Globus pallidus (tissue), 1 donor: ENCODE measurements at regions not wholly inside any gene's neighbourhood (a gene's known extent, or its start where the extent isn't known, plus 50 kb on each side); places are given as distances from the start of the nearest gene placed in this dataset.
"Not testable (repeated sequence)": the region's sequence is repeated elsewhere in the genome, so short reads cannot be mapped to it uniquely, and the experiment has no call there.

Experiments used
- DNase-seq: peaks from one replicate; pipeline ENCODE4 v3.0.0-alpha.2; 2015; ENCODE audit warnings: low spot score

DNA sequence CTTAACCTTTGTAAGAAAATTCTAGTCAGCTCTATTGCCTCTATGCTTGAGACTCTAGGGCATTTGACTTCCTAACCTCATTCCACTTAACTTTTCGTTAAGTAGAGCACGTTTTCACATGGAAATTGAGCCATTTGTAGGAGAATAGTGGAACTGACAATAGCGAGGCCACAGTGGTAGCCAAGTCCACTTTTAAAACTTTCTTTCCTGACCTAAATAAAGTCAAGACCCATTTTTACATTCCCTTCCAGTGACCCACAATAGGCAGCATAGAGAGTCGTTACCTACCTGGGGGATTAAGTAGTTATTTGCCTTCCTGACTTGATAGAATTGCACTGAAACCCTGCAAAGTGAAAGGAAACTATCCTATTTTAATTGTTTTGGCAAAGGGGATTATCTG is 386.0 kb upstream of the NECTIN3 start:
- no peak for DNase-seq

DNA sequence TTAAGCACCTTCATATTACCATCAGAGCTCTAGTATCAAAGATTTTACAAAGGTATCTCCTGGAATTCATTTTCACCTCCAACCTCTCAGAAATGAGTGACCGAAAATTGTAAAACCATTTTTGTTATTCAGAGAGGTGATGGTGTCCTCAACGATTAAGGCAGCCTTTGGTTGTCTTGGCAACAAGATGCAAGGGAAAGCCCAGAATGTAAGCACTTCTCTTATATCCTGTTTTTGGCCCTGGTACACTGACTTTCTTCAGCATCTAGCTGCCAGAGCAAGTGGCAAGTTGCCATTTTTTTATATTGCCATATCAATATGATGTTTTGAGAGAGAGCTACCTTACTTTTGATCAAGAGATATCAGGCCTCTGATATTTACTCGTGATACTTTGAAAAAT is 384.9 kb upstream of the NECTIN3 start:
- no peak for DNase-seq

DNA sequence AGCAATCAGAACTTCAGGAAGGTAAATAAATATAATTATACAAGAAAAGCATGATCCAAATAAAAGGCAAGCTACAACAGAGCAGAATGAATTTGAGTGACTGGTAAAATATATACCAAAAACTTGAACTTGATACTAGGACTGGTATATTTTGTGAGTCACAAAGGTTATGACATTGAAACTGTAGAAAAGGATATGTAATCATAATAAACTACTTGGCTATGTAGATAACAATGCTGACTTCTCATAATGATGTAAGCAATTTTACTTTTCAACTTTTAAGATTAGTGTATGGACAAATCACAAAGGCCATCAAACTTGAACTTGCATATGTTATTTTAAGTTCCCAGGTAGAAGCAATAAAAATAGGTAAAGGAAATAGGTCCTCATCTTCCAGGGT is 384.5 kb upstream of the NECTIN3 start:
- no peak for DNase-seq

DNA sequence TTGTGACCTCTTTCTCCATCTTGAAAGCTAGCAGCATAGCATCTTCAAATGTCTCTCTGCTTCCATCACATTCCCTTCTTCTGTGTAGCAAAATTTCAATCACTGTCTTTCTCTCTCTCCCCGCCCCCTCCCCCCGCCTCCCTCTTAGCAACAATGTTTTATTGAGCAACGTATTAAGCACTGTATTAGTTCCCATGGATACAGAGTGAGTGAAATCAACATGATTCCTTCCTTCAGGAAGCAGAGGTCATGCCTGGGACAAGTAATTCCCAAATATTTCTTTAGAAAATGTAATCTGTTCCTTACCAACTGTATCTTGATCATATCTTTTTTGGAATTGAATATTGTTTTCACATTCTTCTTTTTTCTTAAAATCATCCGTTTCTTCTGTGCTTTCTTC is 373.7 kb upstream of the NECTIN3 start:
- no peak for DNase-seq

DNA sequence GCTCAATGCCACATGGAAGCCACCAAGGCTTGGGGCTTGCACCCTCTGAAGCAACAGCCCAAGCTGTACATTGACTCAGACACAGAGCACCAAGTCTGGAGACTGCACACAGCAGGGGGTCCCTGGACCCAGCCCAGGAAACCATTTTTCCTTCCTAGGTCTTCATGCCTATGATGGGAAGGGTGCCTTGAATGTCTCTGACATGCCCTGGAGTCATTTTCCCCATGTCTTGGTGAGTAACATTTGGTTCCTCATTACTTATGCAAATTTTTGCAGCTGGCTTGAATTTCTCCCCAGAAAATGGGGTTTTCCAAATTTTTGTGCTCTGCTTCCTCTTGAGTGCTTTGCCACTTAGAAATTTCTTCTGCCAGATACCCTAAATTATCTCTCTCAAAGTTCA is 367.3 kb upstream of the NECTIN3 start:
- DNase-seq = not testable (repeated sequence)

DNA sequence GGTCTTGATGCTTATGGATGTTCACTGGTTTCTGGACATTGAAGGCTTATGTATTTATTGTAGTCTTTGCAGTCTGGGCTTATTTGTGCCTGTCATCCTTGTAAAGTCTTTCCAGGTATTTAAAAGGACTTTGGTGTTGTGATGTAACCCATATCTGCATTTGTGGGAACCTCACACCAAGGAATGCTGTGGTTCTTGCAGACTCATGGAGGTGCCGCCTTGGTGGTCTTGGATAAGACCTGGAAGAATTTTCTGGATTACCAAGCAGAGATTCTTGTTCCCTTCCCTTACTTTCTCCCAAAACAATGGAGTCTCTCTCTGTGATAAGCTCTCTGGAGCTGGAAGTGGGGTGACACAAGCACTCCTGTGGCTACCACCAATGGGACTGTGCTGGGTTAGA is 363.5 kb upstream of the NECTIN3 start:
- DNase-seq = no peak

DNA sequence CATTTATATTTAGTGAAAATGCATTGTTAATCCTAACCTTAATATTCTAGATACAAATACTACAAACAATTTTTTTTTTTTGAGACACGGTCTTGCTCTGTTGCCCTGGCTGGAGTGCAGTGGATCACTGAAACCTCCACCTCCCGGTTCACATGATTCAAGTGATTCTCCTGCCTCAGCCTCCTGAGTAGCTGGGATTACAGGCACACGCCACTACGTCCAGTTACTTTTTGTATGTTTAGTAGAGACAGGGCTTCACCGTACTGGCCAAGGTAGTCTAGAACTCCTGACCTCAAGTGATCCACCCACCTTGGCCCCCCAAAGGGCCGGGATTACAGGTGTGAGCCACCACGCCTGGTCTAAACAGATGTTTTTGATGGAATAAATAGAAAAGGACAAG is 361.5 kb upstream of the NECTIN3 start:
- no peak for DNase-seq

DNA sequence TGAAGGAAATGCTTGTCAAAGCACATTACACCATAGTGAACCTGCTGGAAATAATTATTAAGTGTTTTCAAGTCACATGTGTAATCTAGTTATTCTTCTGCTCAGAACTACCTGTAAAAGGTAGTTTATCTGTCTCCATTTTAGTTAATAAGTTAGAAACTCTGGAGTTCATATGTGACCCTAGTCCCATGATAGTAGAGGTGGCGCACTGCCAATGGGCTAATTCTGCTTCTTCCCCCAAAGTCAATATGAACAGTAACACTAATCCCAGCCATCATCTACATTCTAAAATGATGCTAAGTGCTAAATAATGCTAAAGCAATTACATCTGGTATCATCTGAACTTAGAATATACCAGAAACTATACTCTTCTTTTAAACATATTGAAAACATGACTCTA is 361.0 kb upstream of the NECTIN3 start:
- no peak for DNase-seq

DNA sequence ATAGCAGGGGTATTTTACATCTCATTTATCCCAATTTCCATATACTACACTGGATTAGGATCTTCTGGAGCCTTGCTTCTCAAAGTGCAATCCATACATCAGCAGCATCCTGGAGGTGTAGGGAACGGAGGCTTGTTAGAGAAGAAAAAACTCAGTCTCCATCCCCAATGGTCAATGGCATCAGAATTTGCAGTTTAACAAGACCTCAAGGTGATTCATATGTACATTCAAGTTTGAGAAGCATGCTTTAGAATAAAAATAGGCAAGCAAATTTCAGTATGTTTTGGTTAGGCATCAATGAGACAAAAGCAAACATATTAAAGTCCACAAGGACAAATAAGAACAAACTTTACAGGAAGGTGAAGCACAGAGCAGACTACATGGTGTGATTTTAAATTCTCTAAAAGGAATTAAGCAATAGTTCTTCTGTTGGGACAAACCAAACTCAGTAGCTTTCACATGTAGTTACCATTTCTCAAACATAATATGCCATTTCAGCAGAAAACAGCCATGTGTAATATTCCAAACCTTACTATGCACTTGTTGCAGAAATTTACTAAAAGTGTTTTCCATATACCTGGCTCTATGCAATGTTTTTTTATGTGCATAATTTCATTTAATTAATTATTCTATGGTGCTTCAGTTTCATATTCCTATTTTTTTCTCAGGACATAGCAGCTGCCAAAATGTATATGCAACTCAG is 360.3 kb upstream of the NECTIN3 start:
- no peak for DNase-seq

DNA sequence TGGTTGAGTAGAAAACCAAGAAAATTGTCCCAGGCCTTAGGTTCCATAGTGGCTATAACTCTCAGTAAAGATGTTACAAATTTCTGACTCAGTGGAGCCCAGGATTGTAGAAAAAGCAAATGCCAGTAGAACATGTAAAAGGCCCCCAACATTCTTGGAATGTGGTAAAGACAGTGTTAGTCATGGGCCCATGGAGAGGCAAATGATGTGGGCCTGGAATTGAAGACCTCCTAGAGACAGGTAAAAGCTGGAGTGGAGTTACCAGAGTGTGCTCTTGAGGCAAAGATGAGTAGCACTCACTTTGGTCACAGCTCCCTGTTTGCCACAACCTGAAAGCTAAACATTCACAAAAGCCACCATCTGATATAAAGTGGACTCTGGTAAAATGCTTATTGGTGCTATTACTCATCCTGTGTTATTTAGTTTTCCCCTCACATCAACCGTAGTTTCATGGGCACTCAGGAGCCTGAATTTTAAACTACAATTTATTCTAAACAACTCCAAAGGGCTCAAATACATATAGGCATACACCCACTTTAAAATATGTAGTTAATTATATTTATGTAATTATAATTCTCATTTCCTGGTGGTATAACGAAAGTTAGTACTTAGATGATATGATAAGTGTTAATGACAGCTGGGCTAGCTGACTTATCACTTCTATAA is 359.6 kb upstream of the NECTIN3 start:
- no peak for DNase-seq

DNA sequence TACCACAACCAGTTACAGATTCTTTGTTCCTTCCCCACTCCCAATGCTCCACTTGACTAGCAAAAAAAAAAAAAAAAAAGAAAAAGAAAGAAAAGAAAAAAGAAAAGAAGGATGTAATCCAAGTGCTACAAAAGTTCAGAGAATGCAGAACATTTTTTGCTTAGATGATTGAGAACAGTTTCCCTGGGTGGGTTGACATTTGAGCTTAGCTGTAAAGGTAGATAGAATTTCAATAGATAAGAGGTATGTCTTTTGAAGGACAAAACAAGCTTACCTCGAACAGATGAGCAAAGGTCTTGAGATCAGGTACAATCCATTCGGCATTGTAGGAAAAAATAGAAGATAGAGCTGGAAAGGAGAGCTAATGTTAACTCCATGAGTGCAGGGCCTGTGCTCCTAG is 344.6 kb upstream of the NECTIN3 start:
- no peak for DNase-seq

DNA sequence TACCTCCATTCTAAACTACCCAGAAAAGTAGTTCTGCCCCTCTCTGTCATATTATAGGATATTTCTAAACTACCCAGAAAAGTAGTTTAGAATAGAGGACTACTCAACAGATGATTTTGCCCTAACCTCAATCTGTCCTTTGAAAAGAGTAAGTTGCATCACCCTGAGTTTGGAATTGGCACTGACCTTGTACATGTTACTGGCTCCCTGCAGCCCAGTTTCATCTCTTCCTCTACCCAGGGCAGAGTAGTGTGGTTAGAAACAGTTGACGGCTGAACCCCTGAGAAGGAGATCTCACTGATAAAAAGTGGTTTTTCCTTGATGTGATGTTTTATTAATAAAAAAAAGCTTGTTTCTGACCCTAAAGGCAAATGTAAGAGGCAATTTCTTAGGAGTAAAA is 340.5 kb upstream of the NECTIN3 start:
- DNase-seq = no peak

DNA sequence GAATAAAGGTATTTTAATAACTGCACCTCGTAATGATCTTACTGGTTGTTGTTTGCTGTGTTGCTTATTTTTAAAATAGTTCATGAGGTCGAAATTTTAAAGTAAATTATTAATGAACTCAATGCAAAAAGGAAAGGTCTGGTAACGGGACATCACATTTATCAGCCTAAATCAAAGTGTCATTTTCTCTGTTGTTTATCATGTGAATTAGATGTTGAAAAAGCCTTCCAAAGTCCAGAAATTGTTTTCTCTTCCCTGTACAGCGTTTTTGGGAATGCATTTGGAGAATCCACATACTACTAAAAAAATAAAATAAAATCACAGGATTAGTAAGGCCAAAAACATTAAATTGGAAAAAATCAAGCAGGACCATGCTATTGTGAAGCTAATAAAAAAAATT is 339.2 kb upstream of the NECTIN3 start:
- no peak for DNase-seq

DNA sequence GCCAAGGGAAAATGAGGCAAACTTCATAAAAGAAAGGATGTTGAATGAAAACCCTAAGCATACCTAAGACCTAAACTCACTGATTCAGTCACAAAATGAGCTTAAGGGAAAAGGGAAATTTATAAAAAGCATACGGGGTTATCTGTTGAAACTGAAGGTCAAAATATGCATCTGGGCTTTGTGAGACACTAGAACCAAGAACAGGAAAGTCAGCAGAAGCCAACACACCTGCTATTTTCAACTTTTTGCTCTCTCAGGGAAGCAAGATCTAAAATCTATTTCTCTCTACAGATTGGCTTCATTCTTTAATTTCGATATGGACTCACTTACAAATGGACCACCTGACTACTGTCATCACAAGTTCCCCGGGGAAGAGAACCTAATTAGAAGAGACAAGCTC is 338.6 kb upstream of the NECTIN3 start:
- no peak for DNase-seq

DNA sequence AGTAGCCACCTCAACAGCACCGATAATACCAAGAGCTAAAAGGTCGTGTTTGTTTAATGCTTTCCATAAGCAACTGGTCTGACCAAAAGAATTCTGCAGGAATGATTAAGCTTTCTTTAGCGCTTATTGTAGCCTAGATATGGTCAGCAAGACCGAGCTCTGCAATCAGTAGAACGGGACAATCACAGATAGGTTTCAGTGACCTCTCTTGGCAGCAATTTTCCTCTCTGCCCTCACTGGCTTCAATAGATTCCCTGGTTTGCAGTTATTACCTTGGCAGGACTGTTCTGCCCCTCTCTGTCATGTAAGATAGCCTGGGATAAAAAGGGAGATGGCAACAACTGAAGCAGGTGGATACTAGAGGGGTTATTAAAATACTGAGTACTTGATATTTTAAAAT is 337.1 kb upstream of the NECTIN3 start:
- no peak for DNase-seq

DNA sequence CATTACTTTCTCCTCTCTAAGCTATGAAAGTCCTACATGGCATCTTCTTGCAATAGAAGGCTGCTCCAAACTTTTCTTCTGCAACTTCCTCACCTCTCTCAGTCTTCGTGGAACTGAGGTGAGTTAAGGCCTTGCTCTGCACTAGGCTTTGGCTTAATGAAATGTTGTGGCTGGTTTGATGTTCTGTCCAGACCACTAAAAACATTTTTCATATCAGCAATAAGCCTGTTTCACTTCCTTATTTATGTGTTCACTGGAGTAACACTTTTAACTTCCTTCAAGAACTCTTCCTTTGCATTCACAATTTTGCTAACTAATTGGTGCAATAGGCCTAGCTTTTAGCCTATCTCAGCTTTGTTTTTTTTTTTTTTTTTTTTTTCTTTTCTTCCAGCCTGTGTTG is 335.3 kb upstream of the NECTIN3 start:
- DNase-seq = no peak

DNA sequence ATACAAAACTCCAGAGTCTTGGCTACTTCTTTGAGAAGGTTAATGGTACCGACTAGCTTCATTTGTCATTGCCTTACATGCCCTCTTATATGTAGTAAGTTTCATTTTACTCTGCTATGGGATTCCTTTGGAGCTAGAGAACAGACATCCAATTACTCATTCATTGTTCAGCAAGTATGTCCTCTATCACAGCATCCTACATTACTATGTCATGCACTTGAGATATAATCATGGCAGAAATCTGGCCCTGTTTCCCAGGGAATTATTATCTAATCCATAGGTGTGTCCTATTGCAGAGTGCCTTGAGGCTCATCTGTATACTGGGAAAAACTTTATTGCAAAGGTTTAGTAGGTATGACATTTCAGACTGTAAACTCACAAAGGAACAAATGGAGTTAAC is 333.1 kb upstream of the NECTIN3 start:
- DNase-seq = no peak

DNA sequence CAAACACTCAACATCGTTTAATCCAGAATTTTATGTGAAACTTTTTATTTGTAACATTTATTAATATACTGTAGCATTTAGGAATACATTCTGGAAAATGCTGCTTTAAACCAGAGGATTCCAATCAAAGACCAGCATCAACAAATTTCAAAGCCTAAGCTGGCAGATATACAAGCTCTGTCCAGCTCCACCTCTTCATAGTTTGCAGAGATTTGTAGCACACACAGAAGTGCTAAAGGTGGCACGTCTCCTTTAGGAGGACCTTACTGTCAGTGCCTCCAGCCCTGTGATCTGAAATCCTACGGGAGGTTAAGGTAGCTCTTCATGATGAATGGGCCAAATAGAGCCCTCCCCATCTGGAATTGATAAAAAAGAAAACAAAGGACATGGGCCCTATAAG is 329.7 kb upstream of the NECTIN3 start:
- no peak for DNase-seq

DNA sequence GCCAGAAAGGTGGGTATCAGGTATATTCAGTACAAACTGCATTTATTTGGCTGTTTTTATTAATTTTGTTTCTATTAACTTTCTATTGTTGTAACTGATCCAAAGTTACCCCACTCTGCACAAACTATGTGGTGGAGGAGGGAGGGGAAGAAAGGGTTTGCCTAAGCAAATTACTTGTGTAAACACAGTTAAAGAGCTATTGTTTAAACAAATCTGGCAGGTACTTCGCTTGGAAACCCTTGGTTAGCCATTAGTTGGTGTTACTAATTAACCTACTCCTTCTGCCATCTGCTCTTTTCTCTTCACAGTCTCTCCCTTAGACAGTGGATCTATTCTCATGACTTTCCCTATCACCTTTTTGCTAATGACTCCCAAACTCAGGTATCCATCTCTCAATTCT is 328.4 kb upstream of the NECTIN3 start:
- DNase-seq = no peak

DNA sequence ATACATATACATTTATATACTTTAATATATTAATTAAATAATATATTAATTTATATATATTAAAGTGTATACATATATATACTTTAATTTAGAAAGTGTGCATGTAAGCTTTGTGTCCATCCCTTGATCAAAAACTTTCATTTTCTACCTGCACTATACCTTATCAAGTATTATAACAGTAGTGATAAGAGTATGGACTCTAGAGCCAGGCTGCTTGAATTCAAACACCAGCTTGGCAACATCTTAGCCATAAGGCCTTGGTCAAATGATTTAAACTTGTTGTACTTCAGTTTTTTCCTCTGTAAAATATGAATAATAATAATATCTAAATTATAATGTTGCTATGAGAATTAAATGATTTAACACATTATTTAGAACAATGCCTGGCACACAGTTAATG is 327.6 kb upstream of the NECTIN3 start:
- DNase-seq = no peak

DNA sequence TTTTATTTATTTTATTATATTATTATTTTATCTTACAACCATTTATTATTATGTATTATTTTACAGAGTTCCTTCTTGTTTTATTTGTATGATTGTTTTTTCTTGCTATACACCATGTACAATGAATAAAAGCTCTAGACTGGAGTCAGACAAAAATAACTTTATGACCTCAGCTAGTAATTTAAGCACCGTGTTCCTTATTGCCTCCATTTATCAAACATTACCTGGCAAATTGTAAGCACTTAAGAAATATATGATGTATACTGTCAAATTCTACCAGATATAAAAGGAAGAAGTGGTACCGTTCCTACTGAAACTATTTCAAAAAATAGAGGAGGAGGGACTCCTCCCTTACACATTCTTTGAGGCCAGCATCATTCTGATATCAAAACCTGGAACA is 326.9 kb upstream of the NECTIN3 start:
- DNase-seq = no peak

DNA sequence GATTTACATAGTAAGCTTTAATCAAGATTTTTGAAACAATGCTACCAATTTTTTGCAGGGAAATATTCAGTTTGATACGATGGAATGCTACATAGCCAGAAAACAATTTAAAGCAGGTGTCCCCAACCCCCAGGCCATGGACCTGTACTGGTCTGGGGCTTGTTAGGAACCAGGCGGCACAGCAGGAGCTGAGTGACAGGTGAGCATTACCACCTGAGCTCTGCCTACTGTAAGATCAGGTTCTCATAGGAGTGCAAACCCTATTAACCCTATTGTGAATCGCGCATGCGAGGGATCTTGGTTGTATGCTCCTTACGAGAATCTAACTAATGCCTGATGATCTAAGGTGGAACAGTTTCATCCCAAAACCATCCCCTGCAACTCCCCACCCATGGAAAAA is 322.6 kb upstream of the NECTIN3 start:
- DNase-seq = no peak

DNA sequence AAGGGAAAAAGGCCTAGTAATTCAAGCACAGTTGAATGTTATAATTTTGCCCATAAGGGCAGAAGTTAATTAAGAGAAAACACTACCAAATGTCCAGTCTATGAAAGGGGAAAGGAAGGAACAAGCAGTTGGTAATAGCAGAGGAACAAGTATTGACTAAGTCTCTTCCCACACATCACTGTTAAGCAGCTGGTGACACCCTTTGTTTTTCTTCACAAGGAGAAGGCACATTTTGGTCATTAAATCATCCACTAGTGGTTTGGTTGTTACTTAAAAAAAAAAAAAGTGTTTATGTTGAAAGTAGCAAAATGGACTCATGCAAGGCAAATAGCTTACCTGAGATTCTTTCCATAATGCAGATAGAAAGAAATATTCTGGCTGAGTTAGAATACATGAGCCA is 321.4 kb upstream of the NECTIN3 start:
- no peak for DNase-seq

DNA sequence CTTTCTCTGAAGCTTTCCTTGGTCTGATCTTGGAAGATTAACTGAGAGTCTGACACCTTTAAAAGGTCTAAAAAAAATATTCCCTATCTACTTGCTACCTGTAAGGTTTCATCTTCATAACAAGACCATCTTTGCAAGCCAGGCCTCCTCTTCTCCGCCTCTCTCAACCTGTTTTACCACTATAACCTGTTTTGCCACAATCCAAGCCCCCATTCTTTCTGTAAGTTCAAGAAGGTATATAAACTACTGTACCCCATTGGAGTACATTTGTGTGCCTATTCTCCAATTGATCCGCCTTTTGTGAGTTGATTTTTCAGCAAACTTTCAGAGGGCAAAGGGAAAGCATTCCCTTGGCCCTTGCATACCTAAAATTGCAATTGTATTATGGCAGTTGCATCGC is 319.3 kb upstream of the NECTIN3 start:
- no peak for DNase-seq
